ENCODE measurements at regions not wholly inside any gene's neighbourhood (a gene's known extent, or its start where the extent isn't known, plus 50 kb on each side); places are given as distances from the start of the nearest gene placed in this dataset.

GRCh38 chr10:6657669-6658068 is 77.6 kb upstream of the PRKCQ start:
- H3K27ac ChIP-seq (ENCODE audit: low read depth in 2 of 2, low read length in 2 of 2): no peak overlapping the region
- H3K9ac ChIP-seq (ENCODE audit: low read depth in 1 of 2, low read length in 2 of 2): no peak overlapping the region
- H3K27me3 ChIP-seq (ENCODE audit: control insufficient read depth in 2 of 2, insufficient read depth in 2 of 2, low read length in 2 of 2): no peaks in the 10 kb centered on the region
- H3K4me1 ChIP-seq (ENCODE audit: control insufficient read depth in 2 of 2, insufficient read depth in 2 of 2, low read length in 2 of 2): no peaks in the 10 kb centered on the region
- H3K4me3 ChIP-seq (ENCODE audit: low read length in 2 of 2): no peak overlapping the region
- no peaks in the 10 kb centered on the region for H3K36me3 ChIP-seq (ENCODE audit: control insufficient read depth in 2 of 2, insufficient read depth in 2 of 2, low read length in 2 of 2)
- H3K9me3 ChIP-seq (ENCODE audit: control insufficient read depth in 2 of 2, low read length in 2 of 2): no peaks in the 10 kb centered on the region

- Histone ChIP-seq H3K27ac (ENCODE audit: low read depth in 2 of 2, low read length in 2 of 2) (no peak overlapping the region), H3K4me3 (ENCODE audit: low read length in 2 of 2) (no peak overlapping the region), H3K9ac (ENCODE audit: low read depth in 1 of 2, low read length in 2 of 2) (no peak overlapping the region), H3K36me3 (ENCODE audit: control insufficient read depth in 2 of 2, insufficient read depth in 2 of 2, low read length in 2 of 2) (no peaks in the 10 kb centered on the region), H3K27me3 (ENCODE audit: control insufficient read depth in 2 of 2, insufficient read depth in 2 of 2, low read length in 2 of 2) (no peaks in the 10 kb centered on the region), H3K4me1 (ENCODE audit: control insufficient read depth in 2 of 2, insufficient read depth in 2 of 2, low read length in 2 of 2) (no peaks in the 10 kb centered on the region), H3K9me3 (ENCODE audit: control insufficient read depth in 2 of 2, low read length in 2 of 2) (no peaks in the 10 kb centered on the region)
Observed at GRCh38 chr10:6657196-6657595, 77.1 kb upstream of the PRKCQ start.

GRCh38 chr10:6654571-6654970 is 74.5 kb upstream of the PRKCQ start:
- no peak overlapping the region for H3K27ac ChIP-seq (ENCODE audit: low read depth in 2 of 2, low read length in 2 of 2)
- no peak overlapping the region for H3K4me3 ChIP-seq (ENCODE audit: low read length in 2 of 2)
- H3K36me3 ChIP-seq (ENCODE audit: control insufficient read depth in 2 of 2, insufficient read depth in 2 of 2, low read length in 2 of 2): no peaks in the 10 kb centered on the region
- no peak overlapping the region for H3K9ac ChIP-seq (ENCODE audit: low read depth in 1 of 2, low read length in 2 of 2)
- H3K27me3 ChIP-seq (ENCODE audit: control insufficient read depth in 2 of 2, insufficient read depth in 2 of 2, low read length in 2 of 2): no peaks in the 10 kb centered on the region
- no peaks in the 10 kb centered on the region for H3K4me1 ChIP-seq (ENCODE audit: control insufficient read depth in 2 of 2, insufficient read depth in 2 of 2, low read length in 2 of 2)
- no peaks in the 10 kb centered on the region for H3K9me3 ChIP-seq (ENCODE audit: control insufficient read depth in 2 of 2, low read length in 2 of 2)

- Histone ChIP-seq H3K9me3 (ENCODE audit: control insufficient read depth in 2 of 2, low read length in 2 of 2) (no peaks in the 10 kb centered on the region), H3K4me1 (ENCODE audit: control insufficient read depth in 2 of 2, insufficient read depth in 2 of 2, low read length in 2 of 2) (no peaks in the 10 kb centered on the region), H3K27me3 (ENCODE audit: control insufficient read depth in 2 of 2, insufficient read depth in 2 of 2, low read length in 2 of 2) (no peaks in the 10 kb centered on the region), H3K36me3 (ENCODE audit: control insufficient read depth in 2 of 2, insufficient read depth in 2 of 2, low read length in 2 of 2) (no peaks in the 10 kb centered on the region), H3K27ac (ENCODE audit: low read depth in 2 of 2, low read length in 2 of 2) (no peak overlapping the region), H3K4me3 (ENCODE audit: low read length in 2 of 2) (no peak overlapping the region), H3K9ac (ENCODE audit: low read depth in 1 of 2, low read length in 2 of 2) (no peak overlapping the region)
Observed at GRCh38 chr10:6650586-6650985, 70.5 kb upstream of the PRKCQ start.

GRCh38 chr10:6649903-6650302 is 69.8 kb upstream of the PRKCQ start:
- Histone ChIP-seq H3K36me3 (ENCODE audit: control insufficient read depth in 2 of 2, insufficient read depth in 2 of 2, low read length in 2 of 2) (no peaks in the 10 kb centered on the region), H3K4me1 (ENCODE audit: control insufficient read depth in 2 of 2, insufficient read depth in 2 of 2, low read length in 2 of 2) (no peaks in the 10 kb centered on the region), H3K27ac (ENCODE audit: low read depth in 2 of 2, low read length in 2 of 2) (no peak overlapping the region), H3K4me3 (ENCODE audit: low read length in 2 of 2) (no peak overlapping the region), H3K27me3 (ENCODE audit: control insufficient read depth in 2 of 2, insufficient read depth in 2 of 2, low read length in 2 of 2) (no peaks in the 10 kb centered on the region), H3K9ac (ENCODE audit: low read depth in 1 of 2, low read length in 2 of 2) (no peak overlapping the region), H3K9me3 (ENCODE audit: control insufficient read depth in 2 of 2, low read length in 2 of 2) (no peaks in the 10 kb centered on the region)

- no peak overlapping the region for H3K9ac ChIP-seq (ENCODE audit: low read depth in 1 of 2, low read length in 2 of 2)
- no peaks in the 10 kb centered on the region for H3K36me3 ChIP-seq (ENCODE audit: control insufficient read depth in 2 of 2, insufficient read depth in 2 of 2, low read length in 2 of 2)
- no peaks in the 10 kb centered on the region for H3K27me3 ChIP-seq (ENCODE audit: control insufficient read depth in 2 of 2, insufficient read depth in 2 of 2, low read length in 2 of 2)
- H3K9me3 ChIP-seq (ENCODE audit: control insufficient read depth in 2 of 2, low read length in 2 of 2): no peaks in the 10 kb centered on the region
- H3K4me1 ChIP-seq (ENCODE audit: control insufficient read depth in 2 of 2, insufficient read depth in 2 of 2, low read length in 2 of 2): no peaks in the 10 kb centered on the region
- H3K4me3 ChIP-seq (ENCODE audit: low read length in 2 of 2): no peak overlapping the region
- no peak overlapping the region for H3K27ac ChIP-seq (ENCODE audit: low read depth in 2 of 2, low read length in 2 of 2)
Observed at GRCh38 chr10:6648894-6649720, 69.0 kb upstream of the PRKCQ start.

- H3K36me3 ChIP-seq (ENCODE audit: control insufficient read depth in 2 of 2, insufficient read depth in 2 of 2, low read length in 2 of 2): no peaks in the 10 kb centered on the region
- H3K4me1 ChIP-seq (ENCODE audit: control insufficient read depth in 2 of 2, insufficient read depth in 2 of 2, low read length in 2 of 2): no peaks in the 10 kb centered on the region
- H3K27me3 ChIP-seq (ENCODE audit: control insufficient read depth in 2 of 2, insufficient read depth in 2 of 2, low read length in 2 of 2): no peaks in the 10 kb centered on the region
Observed at GRCh38 chr10:6647811-6648526, 67.9 kb upstream of the PRKCQ start.

GRCh38 chr10:6643962-6644361 is 63.9 kb upstream of the PRKCQ start:
- H3K36me3 ChIP-seq (ENCODE audit: control insufficient read depth in 2 of 2, insufficient read depth in 2 of 2, low read length in 2 of 2): no peaks in the 10 kb centered on the region
- no peak overlapping the region for H3K27ac ChIP-seq (ENCODE audit: low read depth in 2 of 2, low read length in 2 of 2)

More at GRCh38 chr10:6647811-6648526, 67.9 kb upstream of the PRKCQ start:
- no peaks in the 10 kb centered on the region for H3K9me3 ChIP-seq (ENCODE audit: control insufficient read depth in 2 of 2, low read length in 2 of 2)
- H3K4me3 ChIP-seq (ENCODE audit: low read length in 2 of 2): no peak overlapping the region
- no peak overlapping the region for H3K9ac ChIP-seq (ENCODE audit: low read depth in 1 of 2, low read length in 2 of 2)
- H3K27ac ChIP-seq (ENCODE audit: low read depth in 2 of 2, low read length in 2 of 2): no peak overlapping the region

GRCh38 chr10:6642876-6643275 is 62.8 kb upstream of the PRKCQ start:
- no peaks in the 10 kb centered on the region for H3K27me3 ChIP-seq (ENCODE audit: control insufficient read depth in 2 of 2, insufficient read depth in 2 of 2, low read length in 2 of 2)
- H3K27ac ChIP-seq (ENCODE audit: low read depth in 2 of 2, low read length in 2 of 2): no peak overlapping the region
- H3K36me3 ChIP-seq (ENCODE audit: control insufficient read depth in 2 of 2, insufficient read depth in 2 of 2, low read length in 2 of 2): no peaks in the 10 kb centered on the region
- H3K4me3 ChIP-seq (ENCODE audit: low read length in 2 of 2): no peak overlapping the region
- H3K9me3 ChIP-seq (ENCODE audit: control insufficient read depth in 2 of 2, low read length in 2 of 2): no peaks in the 10 kb centered on the region
- H3K4me1 ChIP-seq (ENCODE audit: control insufficient read depth in 2 of 2, insufficient read depth in 2 of 2, low read length in 2 of 2): no peaks in the 10 kb centered on the region
- H3K9ac ChIP-seq (ENCODE audit: low read depth in 1 of 2, low read length in 2 of 2): no peak overlapping the region

More at GRCh38 chr10:6643962-6644361, 63.9 kb upstream of the PRKCQ start:
- Histone ChIP-seq H3K9me3 (ENCODE audit: control insufficient read depth in 2 of 2, low read length in 2 of 2) (no peaks in the 10 kb centered on the region), H3K27me3 (ENCODE audit: control insufficient read depth in 2 of 2, insufficient read depth in 2 of 2, low read length in 2 of 2) (no peaks in the 10 kb centered on the region), H3K9ac (ENCODE audit: low read depth in 1 of 2, low read length in 2 of 2) (no peak overlapping the region), H3K4me1 (ENCODE audit: control insufficient read depth in 2 of 2, insufficient read depth in 2 of 2, low read length in 2 of 2) (no peaks in the 10 kb centered on the region), H3K4me3 (ENCODE audit: low read length in 2 of 2) (no peak overlapping the region)

GRCh38 chr10:6640433-6641040 is 60.5 kb upstream of the PRKCQ start:
- H3K36me3 ChIP-seq (ENCODE audit: control insufficient read depth in 2 of 2, insufficient read depth in 2 of 2, low read length in 2 of 2): no peaks in the 10 kb centered on the region
- H3K27me3 ChIP-seq (ENCODE audit: control insufficient read depth in 2 of 2, insufficient read depth in 2 of 2, low read length in 2 of 2): no peaks in the 10 kb centered on the region
- H3K9ac ChIP-seq (ENCODE audit: low read depth in 1 of 2, low read length in 2 of 2): no peak overlapping the region
- no peak overlapping the region for H3K4me3 ChIP-seq (ENCODE audit: low read length in 2 of 2)
- no peak overlapping the region for H3K27ac ChIP-seq (ENCODE audit: low read depth in 2 of 2, low read length in 2 of 2)
- no peaks in the 10 kb centered on the region for H3K4me1 ChIP-seq (ENCODE audit: control insufficient read depth in 2 of 2, insufficient read depth in 2 of 2, low read length in 2 of 2)
- H3K9me3 ChIP-seq (ENCODE audit: control insufficient read depth in 2 of 2, low read length in 2 of 2): no peaks in the 10 kb centered on the region
